ENCODE measurements at regions not wholly inside any gene's neighbourhood (a gene's known extent, or its start where the extent isn't known, plus 50 kb on each side); places are given as distances from the start of the nearest gene placed in this dataset.
"Not testable (repeated sequence)": the region's sequence is repeated elsewhere in the genome, so short reads cannot be mapped to it uniquely, and the experiment has no call there.

GRCh38 chrY:12212394-12212793 is 488.6 kb upstream of the USP9Y start:
- POLR2A ChIA-PET, result no interaction called here
- Mint-ChIP-seq H3K4me1 (peaks cover 51% of the 10 kb centered on the region), H3K27ac (no peak overlapping the region), H3K4me3 (no peak overlapping the region), H3K36me3 (ENCODE audit: low read depth) (peaks cover 37% of the 10 kb centered on the region), H3K9me3 (peaks cover 49% of the 10 kb centered on the region), H3K27me3 (no peaks in the 10 kb centered on the region)
- DNase-seq, result no peak
- CTCF ChIA-PET, result no interaction called here

GRCh38 chrY:12215564-12216022 is 485.4 kb upstream of the USP9Y start:
- Mint-ChIP-seq H3K27me3 (no peaks in the 10 kb centered on the region), H3K36me3 (ENCODE audit: low read depth) (peaks cover 40% of the 10 kb centered on the region), H3K27ac (peak overlapping the region; percentile 85), H3K9me3 (peaks cover 57% of the 10 kb centered on the region), H3K4me3 (no peak overlapping the region), H3K4me1 (peaks cover 58% of the 10 kb centered on the region)
- CTCF ChIA-PET, result no interaction called here
- POLR2A ChIA-PET, result no interaction called here
- peak; percentile 6 for DNase-seq

- ChIA-PET POLR2A (no interaction called here), CTCF (no interaction called here)
These were observed 470.1 kb upstream of the USP9Y start for GRCh38 chrY:12230921-12231320.

GRCh38 chrY:12236399-12236798 is 464.6 kb upstream of the USP9Y start:
- Mint-ChIP-seq H3K9me3 (no peaks in the 10 kb centered on the region), H3K4me1 (no peaks in the 10 kb centered on the region), H3K4me3 (no peak overlapping the region), H3K36me3 (ENCODE audit: low read depth) (no peaks in the 10 kb centered on the region), H3K27me3 (no peaks in the 10 kb centered on the region), H3K27ac (no peak overlapping the region)
- DNase-seq, result no peak
- ChIA-PET CTCF (no interaction called here), POLR2A (no interaction called here)

More at GRCh38 chrY:12230921-12231320, 470.1 kb upstream of the USP9Y start:
- H3K4me1 Mint-ChIP-seq, result no peaks in the 10 kb centered on the region
- no peak overlapping the region for H3K27ac Mint-ChIP-seq
- no peak overlapping the region for H3K4me3 Mint-ChIP-seq
- no peaks in the 10 kb centered on the region for H3K27me3 Mint-ChIP-seq
- H3K36me3 Mint-ChIP-seq (ENCODE audit: low read depth), result no peaks in the 10 kb centered on the region
- DNase-seq, result no peak
- H3K9me3 Mint-ChIP-seq, result no peaks in the 10 kb centered on the region

GRCh38 chrY:12240326-12240725 is 460.7 kb upstream of the USP9Y start:
- H3K4me3 Mint-ChIP-seq; H3K27me3 Mint-ChIP-seq; CTCF ChIA-PET; H3K36me3 Mint-ChIP-seq (ENCODE audit: low read depth); H3K4me1 Mint-ChIP-seq; DNase-seq; H3K9me3 Mint-ChIP-seq; POLR2A ChIA-PET; H3K27ac Mint-ChIP-seq: not testable (repeated sequence)

- H3K27me3 Mint-ChIP-seq, result no peaks in the 10 kb centered on the region
- POLR2A ChIA-PET, result no interaction called here
- H3K36me3 Mint-ChIP-seq (ENCODE audit: low read depth), result no peaks in the 10 kb centered on the region
- no peak overlapping the region for H3K4me3 Mint-ChIP-seq
- CTCF ChIA-PET, result no interaction called here
- no peaks in the 10 kb centered on the region for H3K4me1 Mint-ChIP-seq
- DNase-seq, result no peak
- H3K9me3 Mint-ChIP-seq, result no peaks in the 10 kb centered on the region
- no peak overlapping the region for H3K27ac Mint-ChIP-seq
These were observed 456.9 kb upstream of the USP9Y start for GRCh38 chrY:12244146-12244545.

GRCh38 chrY:12253756-12254155 is 447.3 kb upstream of the USP9Y start:
- Mint-ChIP-seq H3K4me3 (no peak overlapping the region), H3K27ac (no peak overlapping the region), H3K4me1 (peaks cover 5% of the 10 kb centered on the region), H3K27me3 (no peaks in the 10 kb centered on the region), H3K36me3 (ENCODE audit: low read depth) (no peaks in the 10 kb centered on the region), H3K9me3 (no peaks in the 10 kb centered on the region)
- CTCF ChIA-PET, result no interaction called here
- POLR2A ChIA-PET, result no interaction called here
- DNase-seq, result no peak

GRCh38 chrY:12271162-12271561 is 429.9 kb upstream of the USP9Y start:
- no peaks in the 10 kb centered on the region for H3K27me3 Mint-ChIP-seq
- POLR2A ChIA-PET, result no interaction called here
- H3K9me3 Mint-ChIP-seq, result no peaks in the 10 kb centered on the region
- no peak overlapping the region for H3K27ac Mint-ChIP-seq
- no peak overlapping the region for H3K4me3 Mint-ChIP-seq
- H3K4me1 Mint-ChIP-seq, result no peaks in the 10 kb centered on the region
- CTCF ChIA-PET, result no interaction called here
- DNase-seq, result no peak
- H3K36me3 Mint-ChIP-seq (ENCODE audit: low read depth), result no peaks in the 10 kb centered on the region

GRCh38 chrY:12285608-12286007 is 415.4 kb upstream of the USP9Y start:
- no peaks in the 10 kb centered on the region for H3K36me3 Mint-ChIP-seq (ENCODE audit: low read depth)
- POLR2A ChIA-PET, result no interaction called here

GRCh38 chrY:12288919-12289318 is 412.1 kb upstream of the USP9Y start:
- Mint-ChIP-seq H3K9me3 (peaks cover 6% of the 10 kb centered on the region), H3K27me3 (peaks cover 2% of the 10 kb centered on the region), H3K27ac (peak overlapping the region; percentile 26), H3K36me3 (ENCODE audit: low read depth) (no peaks in the 10 kb centered on the region), H3K4me1 (peaks cover 13% of the 10 kb centered on the region), H3K4me3 (peak overlapping the region; percentile 4)
- CTCF ChIA-PET, result no interaction called here
- no peak for DNase-seq
- POLR2A ChIA-PET, result no interaction called here

More at GRCh38 chrY:12285608-12286007, 415.4 kb upstream of the USP9Y start:
- Mint-ChIP-seq H3K27ac (no peak overlapping the region), H3K27me3 (peaks cover 2% of the 10 kb centered on the region), H3K4me3 (no peak overlapping the region), H3K9me3 (peaks cover 6% of the 10 kb centered on the region), H3K4me1 (peaks cover 13% of the 10 kb centered on the region)
- DNase-seq, result no peak
- CTCF ChIA-PET, result no interaction called here

GRCh38 chrY:12289415-12289814 is 411.6 kb upstream of the USP9Y start:
- Mint-ChIP-seq H3K36me3 (ENCODE audit: low read depth) (no peaks in the 10 kb centered on the region), H3K27me3 (peaks cover 2% of the 10 kb centered on the region), H3K9me3 (peaks cover 5% of the 10 kb centered on the region), H3K4me3 (no peak overlapping the region), H3K27ac (no peak overlapping the region), H3K4me1 (peaks cover 13% of the 10 kb centered on the region)
- CTCF ChIA-PET, result no interaction called here
- POLR2A ChIA-PET, result no interaction called here
- DNase-seq, result no peak

- H3K9me3 Mint-ChIP-seq, result no peaks in the 10 kb centered on the region
- no peaks in the 10 kb centered on the region for H3K36me3 Mint-ChIP-seq (ENCODE audit: low read depth)
- CTCF ChIA-PET, result no interaction called here
- peaks cover 13% of the 10 kb centered on the region for H3K4me1 Mint-ChIP-seq
- H3K27ac Mint-ChIP-seq, result no peak overlapping the region
- POLR2A ChIA-PET, result no interaction called here
- H3K4me3 Mint-ChIP-seq, result no peak overlapping the region
- peaks cover 2% of the 10 kb centered on the region for H3K27me3 Mint-ChIP-seq
- DNase-seq, result no peak
These were observed 408.5 kb upstream of the USP9Y start for GRCh38 chrY:12292542-12292941.

GRCh38 chrY:12296460-12296859 is 404.6 kb upstream of the USP9Y start:
- Mint-ChIP-seq H3K27me3 (no peaks in the 10 kb centered on the region), H3K36me3 (ENCODE audit: low read depth) (no peaks in the 10 kb centered on the region), H3K4me3 (no peak overlapping the region), H3K27ac (no peak overlapping the region), H3K9me3 (no peaks in the 10 kb centered on the region), H3K4me1 (no peaks in the 10 kb centered on the region)
- CTCF ChIA-PET, result no interaction called here
- DNase-seq, result no peak
- POLR2A ChIA-PET, result no interaction called here

GRCh38 chrY:12299796-12300195 is 401.2 kb upstream of the USP9Y start:
- H3K27ac Mint-ChIP-seq; DNase-seq; H3K9me3 Mint-ChIP-seq; H3K36me3 Mint-ChIP-seq (ENCODE audit: low read depth); H3K4me1 Mint-ChIP-seq; CTCF ChIA-PET; POLR2A ChIA-PET; H3K27me3 Mint-ChIP-seq; H3K4me3 Mint-ChIP-seq: not testable (repeated sequence)

GRCh38 chrY:12303464-12303863 is 397.6 kb upstream of the USP9Y start:
- Mint-ChIP-seq H3K4me1 (peaks cover 6% of the 10 kb centered on the region), H3K9me3 (no peaks in the 10 kb centered on the region), H3K36me3 (ENCODE audit: low read depth) (no peaks in the 10 kb centered on the region), H3K27ac (peak overlapping the region; percentile 74), H3K27me3 (no peaks in the 10 kb centered on the region), H3K4me3 (peak overlapping the region; percentile 28)
- DNase-seq, result peak; percentile 19
- ChIA-PET POLR2A (no interaction called here), CTCF (no interaction called here)
